ENCODE measurements at regions not wholly inside any gene's neighbourhood (a gene's known extent, or its start where the extent isn't known, plus 50 kb on each side); places are given as distances from the start of the nearest gene placed in this dataset.

GRCh38 chr10:118500477-118501104 lies 94.9 kb downstream of the PRLHR start:
- DNase-seq: no peak

DNA sequence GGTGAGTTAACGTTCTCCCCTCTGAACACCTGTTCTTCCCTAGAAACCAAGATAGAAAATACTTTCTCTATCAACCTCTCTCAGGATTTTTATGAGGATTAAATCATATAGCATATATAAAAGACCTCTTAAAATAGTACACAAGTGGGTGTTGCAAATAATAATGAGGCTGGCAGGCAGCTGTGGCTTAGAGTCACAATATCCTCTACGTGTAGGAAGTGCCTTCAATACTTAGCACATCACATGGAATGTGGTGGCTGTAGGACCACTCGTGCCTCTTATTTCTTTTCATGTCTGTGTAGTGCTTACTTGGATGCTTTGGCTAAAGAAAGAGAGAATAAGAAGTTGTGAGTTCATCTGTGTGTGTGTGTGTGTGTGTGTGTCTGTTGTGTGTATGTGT lies 96.3 kb downstream of the PRLHR start:
- DNase-seq: no peak

DNA sequence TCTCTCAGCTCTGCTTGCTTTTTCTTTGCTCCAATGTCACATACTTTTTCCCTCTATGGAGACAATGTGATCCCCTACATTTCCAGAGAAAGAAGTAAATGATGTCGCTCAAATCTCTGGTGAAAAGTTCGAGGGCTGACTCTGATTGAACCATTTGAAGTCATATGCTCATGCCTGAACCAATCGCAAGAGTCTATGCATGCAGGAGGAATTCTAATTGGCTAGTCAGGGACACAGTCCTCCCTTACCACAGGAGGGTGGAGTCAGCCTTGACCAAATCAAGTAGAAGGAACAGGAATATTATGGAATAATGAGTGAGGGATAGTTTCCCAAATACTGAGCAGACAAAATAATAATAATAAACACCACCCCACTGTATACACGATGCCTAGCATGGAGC lies 96.8 kb downstream of the PRLHR start:
- DNase-seq: no peak

- DNase-seq: no peak
These were observed 98.2 kb downstream of the PRLHR start for GRCh38 chr10:118497227-118497626.

- DNase-seq: no peak
These were observed 98.9 kb downstream of the PRLHR start for GRCh38 chr10:118496525-118496924.

GRCh38 chr10:118495499-118495898 lies 99.9 kb downstream of the PRLHR start:
- DNase-seq: no peak

DNA sequence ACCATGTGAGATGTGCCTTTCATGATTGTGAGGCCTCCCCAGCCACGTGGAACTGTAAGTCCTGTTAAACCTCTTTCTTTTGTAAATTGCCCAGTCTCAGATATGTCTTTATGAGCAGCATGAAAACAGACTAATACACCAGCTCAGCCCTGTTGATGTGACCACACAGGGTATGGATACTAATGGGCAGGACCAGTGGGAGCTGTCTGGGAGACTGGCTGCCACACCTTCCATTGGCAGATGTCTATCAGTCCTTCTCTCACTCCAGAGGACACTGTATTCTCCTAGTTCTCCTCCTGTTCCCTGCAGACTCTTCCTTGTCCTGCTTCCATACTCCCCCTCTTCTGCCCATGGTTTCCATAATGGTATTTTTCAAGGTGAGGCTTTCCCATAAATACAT lies 104.4 kb downstream of the PRLHR start:
- DNase-seq: no peak

DNA sequence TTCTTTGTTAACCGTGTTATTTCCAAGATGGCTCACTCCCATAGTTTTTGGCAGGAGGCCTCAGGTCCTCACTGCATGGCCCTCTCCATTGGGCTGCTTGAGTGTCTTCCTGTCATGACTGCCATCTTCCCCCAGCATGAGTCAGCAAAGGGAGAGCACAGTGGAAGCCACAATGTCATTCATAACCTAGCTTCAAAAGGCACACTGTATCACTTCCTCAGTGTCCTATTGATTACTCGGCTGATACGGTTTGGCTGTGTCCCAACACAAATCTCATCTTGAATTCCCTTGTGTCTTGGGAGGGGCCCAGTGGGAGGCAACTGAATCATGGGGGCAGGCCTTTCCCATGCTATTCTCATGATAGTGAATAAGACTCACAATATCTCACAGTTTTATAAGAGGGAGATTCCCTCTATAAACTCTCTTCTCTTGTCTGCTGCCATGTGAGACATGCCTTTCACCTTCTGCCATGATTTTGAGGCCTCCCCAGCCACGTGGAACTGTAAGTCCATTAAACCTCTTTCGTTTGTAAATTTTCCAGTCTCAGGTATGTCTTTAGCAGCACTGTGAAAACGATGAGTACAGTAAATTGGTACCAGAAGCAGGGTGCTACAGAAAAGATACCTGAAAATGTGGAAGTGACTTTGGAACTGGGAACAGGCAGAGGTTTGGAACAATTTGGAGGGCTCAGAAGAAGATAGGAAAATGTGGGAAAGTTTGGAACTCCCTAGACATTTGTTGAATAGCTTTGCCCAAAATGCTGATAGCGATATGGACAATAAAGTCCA lies 106.5 kb downstream of the PRLHR start:
- no peak for DNase-seq

- no peak for DNase-seq
These were observed 109.8 kb downstream of the PRLHR start for GRCh38 chr10:118485641-118486040.

- DNase-seq: no peak
These were observed 111.1 kb downstream of the PRLHR start for GRCh38 chr10:118484152-118484871.

- no peak for DNase-seq
These were observed 112.0 kb downstream of the PRLHR start for GRCh38 chr10:118483496-118483895.

DNA sequence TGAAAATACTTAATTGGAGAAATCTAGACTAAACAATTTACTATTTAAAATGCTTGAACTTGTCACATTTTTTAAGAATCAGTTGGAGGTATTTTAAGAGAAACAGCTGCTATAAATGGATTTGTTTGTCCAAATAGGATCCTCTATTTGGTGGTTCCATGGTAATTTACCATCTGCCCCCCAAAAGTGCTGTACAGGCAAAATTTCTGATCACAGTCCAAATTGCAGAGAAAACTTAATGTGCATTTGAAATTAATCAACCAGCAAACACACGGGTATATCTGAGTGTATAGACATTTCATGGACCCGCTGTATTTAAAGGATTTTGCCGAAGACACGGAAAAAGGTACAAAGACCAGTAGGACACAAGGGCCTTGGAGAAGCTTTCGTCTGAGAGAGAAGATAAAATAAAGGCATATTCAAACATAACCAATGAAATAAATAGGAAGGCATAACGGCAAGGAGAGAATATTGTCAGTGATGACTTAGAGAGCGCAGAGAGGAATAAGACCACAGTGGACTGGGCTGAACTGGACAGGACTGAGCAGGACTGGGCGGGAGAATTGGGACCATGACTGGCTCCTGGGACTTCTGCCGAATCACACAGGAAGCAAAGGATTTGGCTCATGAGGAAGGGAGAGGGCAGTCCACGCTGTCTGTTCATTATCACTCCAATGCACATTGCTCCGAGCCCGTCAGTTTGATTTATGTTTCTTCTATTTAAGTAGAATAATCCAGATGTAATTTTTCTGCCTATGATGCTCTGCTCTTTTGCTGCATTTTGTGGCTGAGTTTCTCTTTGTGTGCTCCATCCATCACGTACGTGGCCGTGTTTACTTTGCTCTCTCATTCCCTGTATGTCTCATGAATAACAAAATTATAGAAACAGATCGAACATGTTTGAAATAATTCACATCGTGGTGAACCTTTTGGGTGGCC lies 112.8 kb downstream of the PRLHR start:
- no peak for DNase-seq

- no peak for DNase-seq
These were observed 113.6 kb downstream of the PRLHR start for GRCh38 chr10:118481871-118482270.

DNA sequence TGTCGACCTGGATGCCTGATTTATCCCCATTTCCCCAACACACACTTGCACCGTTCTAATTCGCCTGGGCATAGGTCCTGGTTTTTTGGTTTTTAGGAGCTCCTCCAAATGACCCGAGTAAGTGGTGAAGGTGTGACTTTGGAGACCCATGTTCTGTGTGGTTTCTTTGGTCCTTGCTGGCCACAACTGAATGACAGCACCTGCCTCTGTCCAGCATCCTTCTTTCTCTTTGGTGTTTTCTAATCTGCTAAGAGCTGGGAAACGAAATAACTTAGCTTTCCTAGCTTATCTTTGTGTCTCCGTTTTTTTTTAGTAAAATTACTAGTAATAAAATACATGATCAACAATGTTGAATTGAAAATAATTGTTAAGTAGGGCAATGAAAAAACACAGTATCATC lies 120.2 kb downstream of the PRLHR start:
- no peak for DNase-seq

DNA sequence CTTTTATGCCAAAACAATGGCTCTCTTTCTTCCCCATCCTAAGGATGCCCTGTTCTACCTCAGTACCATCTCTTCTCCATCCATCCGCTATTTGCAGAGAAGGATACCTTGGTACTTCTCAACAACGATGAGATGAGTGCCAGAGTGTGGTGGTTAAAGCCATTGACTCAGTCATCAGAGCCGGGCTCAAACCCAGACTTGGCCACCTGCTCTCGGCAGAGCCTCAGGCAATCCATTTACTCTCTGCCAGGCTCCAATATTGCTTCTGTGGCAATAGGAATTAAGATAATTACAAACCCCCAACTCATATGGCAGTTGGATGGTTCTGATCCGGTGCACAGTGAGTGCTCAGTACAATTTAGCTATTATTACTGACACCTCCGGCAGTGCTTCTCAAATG lies 121.3 kb downstream of the PRLHR start:
- no peak for DNase-seq

GRCh38 chr10:118473305-118473960 lies 122.0 kb downstream of the PRLHR start:
- no peak for DNase-seq

DNA sequence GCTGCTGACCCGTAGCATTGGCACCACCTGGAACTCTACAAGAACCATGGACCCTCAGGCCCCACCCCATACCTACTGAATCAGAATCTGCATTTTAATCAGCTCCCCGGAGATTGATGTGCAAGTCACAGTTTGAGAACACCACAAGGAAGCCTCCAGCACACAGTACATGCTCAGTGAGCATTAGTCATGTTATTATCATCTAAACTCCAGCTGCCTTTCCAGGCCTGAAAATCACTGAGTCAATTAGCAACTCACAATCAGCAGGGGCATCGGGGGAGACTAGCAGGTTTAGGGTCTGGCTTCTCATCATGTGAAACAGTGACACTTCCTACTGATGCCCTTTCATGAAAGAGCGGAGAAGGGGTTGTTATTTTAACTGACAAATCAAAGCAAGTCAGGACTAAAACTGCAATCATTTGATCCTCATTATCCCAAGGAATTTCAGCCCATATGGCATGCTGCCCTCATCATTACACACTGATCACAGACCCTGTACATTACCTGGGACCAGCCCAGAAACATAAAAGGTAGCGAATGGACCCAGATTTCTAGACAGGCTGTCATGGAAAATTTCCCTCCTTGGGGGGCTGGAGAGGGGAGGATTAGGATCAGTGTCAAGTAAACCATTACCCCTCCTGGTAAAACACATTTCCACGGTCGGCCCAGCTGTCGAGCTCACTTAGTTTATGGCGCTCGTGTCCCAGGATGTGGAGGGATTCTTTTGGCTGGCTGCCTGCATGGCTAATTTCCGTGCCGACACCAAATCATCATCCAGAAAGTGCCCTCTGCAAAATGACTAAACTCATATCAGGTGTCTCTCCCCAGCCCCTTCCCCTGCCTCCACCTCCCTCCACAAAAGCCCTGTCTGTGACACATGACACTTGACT lies 122.8 kb downstream of the PRLHR start:
- no peak for DNase-seq

GRCh38 chr10:118471863-118472262 lies 123.6 kb downstream of the PRLHR start:
- DNase-seq: no peak

GRCh38 chr10:118470470-118470869 lies 125.0 kb downstream of the PRLHR start:
- no peak for DNase-seq

- no peak for DNase-seq
These were observed 125.1 kb upstream of the FAM204A start for GRCh38 chr10:118467200-118467599.

DNA sequence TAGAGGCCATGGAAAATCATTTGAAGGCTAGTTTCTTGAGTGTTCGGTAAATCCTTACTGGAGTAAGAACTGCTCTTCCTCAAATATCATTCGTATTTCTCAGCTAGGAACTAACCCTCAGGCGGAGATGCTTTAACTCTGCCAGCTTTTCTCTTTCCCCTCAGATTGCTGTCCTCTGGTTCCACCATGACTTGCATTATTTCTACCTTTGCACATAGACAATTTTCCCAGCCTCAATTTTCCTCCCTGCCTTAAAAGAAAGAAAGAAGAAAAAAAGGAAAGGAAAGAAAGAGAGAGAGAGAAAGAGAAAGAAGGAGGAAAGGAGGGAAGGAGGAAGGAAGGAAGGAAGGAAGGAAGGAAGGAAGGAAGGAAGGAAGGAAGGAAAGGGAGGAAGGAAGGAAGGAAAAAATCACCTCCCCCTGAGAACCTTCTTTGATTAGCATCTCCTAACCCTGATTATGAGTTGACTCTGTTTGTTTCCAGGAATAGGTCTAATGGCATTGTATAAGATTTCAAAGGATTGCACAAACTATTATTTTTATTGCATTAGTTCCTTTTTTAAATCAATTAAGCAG lies 123.3 kb upstream of the FAM204A start:
- DNase-seq: no peak

Data from stimulated activated CD4-positive, alpha-beta T cell treated with anti-CD3 and anti-CD28 coated beads, Interleukin-12 subunit alpha, Interleukin-12 subunit beta, amount 100 ng/mL, for 4 hours (primary cell).